Neural progenitor cell (in vitro differentiated cells): ENCODE measurements at regions not wholly inside any gene's neighbourhood (a gene's known extent, or its start where the extent isn't known, plus 50 kb on each side); places are given as distances from the start of the nearest gene placed in this dataset.

ENCODE experiments used
- DNase-seq: peaks from one replicate; pipeline ENCODE4 v3.0.0-alpha.2; 2016; ENCODE audit warnings: low spot score
- H2AFZ ChIP-seq: fragments of 200-600 bp; sonication (generic); replicated peaks from 2 replicates; pipeline ENCODE4 v1.6.1; 2016; ENCODE audit warnings: antibody characterized with exemption
- H3F3A ChIP-seq: fragments of 200-600 bp; sonication (generic); 2 replicates; pipeline ENCODE4 v1.6.1; 2016; ENCODE audit warnings: antibody characterized with exemption, low read depth
- H3K27ac ChIP-seq: fragments of 200-600 bp; sonication (generic); 2 replicates; pipeline ENCODE4 v1.5.1; 2016; ENCODE audit warnings: mild to moderate bottlenecking
- H3K27me3 ChIP-seq: fragments of 200-600 bp; sonication (generic); 2 replicates; pipeline ENCODE4 v1.6.1; 2016; ENCODE audit warnings: mild to moderate bottlenecking, moderate library complexity
- H3K36me3 ChIP-seq: fragments of 200-600 bp; sonication (generic); 2 replicates; pipeline ENCODE4 v1.5.1; 2016
- H3K4me1 ChIP-seq: fragments of 200-600 bp; sonication (generic); 2 replicates; pipeline ENCODE4 v1.6.1; 2016; ENCODE audit warnings: mixed run types
- H3K4me2 ChIP-seq: fragments of 200-600 bp; sonication (generic); 2 replicates; pipeline ENCODE4 v1.6.1; 2016
- H3K4me3 ChIP-seq: fragments of 200-600 bp; sonication (generic); 2 replicates; pipeline ENCODE4 v1.5.1; 2016
- H3K79me2 ChIP-seq: fragments of 200-600 bp; sonication (generic); 2 replicates; pipeline ENCODE4 v1.6.1; 2016; ENCODE audit warnings: low read depth
- H3K9ac ChIP-seq: fragments of 200-600 bp; sonication (generic); 2 replicates; pipeline ENCODE4 v1.6.1; 2016
- H3K9me3 ChIP-seq: fragments of 200-600 bp; sonication (generic); 2 replicates; pipeline ENCODE4 v1.5.1; 2016; ENCODE audit warnings: low read depth
- H4K20me1 ChIP-seq: fragments of 200-600 bp; sonication (generic); 2 replicates; pipeline ENCODE4 v1.6.1; 2016; ENCODE audit warnings: low read depth
- H3K27ac Mint-ChIP-seq: 3 replicates; pipeline ENCODE4 v1.8.0; 2021; ENCODE audit warnings: mixed read lengths
- H3K27me3 Mint-ChIP-seq: 2 replicates; pipeline ENCODE4 v1.8.0; 2022; ENCODE audit warnings: low read depth, mild to moderate bottlenecking, inconsistent platforms, moderate library complexity, mixed read lengths; ENCODE audit not compliant: insufficient read depth
- H3K36me3 Mint-ChIP-seq: 3 replicates; pipeline ENCODE4 v1.8.0; 2021; ENCODE audit warnings: mixed read lengths
- H3K4me1 Mint-ChIP-seq: 3 replicates; pipeline ENCODE4 v1.8.0; 2021; ENCODE audit warnings: mixed read lengths
- H3K4me3 Mint-ChIP-seq: 3 replicates; pipeline ENCODE4 v1.8.0; 2021; ENCODE audit warnings: mild to moderate bottlenecking, moderate library complexity, mixed read lengths
- H3K9me3 Mint-ChIP-seq: 3 replicates; pipeline ENCODE4 v1.8.0; 2020; ENCODE audit warnings: mixed read lengths
- EZH2 ChIP-seq: fragments of 200-600 bp; sonication (generic); IDR thresholded peaks from 2 replicates; pipeline ENCODE4 v1.6.1; 2017; ENCODE audit warnings: antibody characterized with exemption, mild to moderate bottlenecking, moderate library complexity
- EZH2phosphoT487 ChIP-seq: fragments of 200-600 bp; sonication (generic); IDR thresholded peaks from 2 replicates; pipeline ENCODE4 v1.6.1; 2017; ENCODE audit warnings: antibody characterized with exemption
- TF ChIP-seq, protein P1 (sequence below): fragments of 200-600 bp; sonication (generic); IDR thresholded peaks from 2 replicates; pipeline ENCODE4 v1.5.1; 2017; ENCODE audit warnings: antibody characterized with exemption, mild to moderate bottlenecking

DNA sequence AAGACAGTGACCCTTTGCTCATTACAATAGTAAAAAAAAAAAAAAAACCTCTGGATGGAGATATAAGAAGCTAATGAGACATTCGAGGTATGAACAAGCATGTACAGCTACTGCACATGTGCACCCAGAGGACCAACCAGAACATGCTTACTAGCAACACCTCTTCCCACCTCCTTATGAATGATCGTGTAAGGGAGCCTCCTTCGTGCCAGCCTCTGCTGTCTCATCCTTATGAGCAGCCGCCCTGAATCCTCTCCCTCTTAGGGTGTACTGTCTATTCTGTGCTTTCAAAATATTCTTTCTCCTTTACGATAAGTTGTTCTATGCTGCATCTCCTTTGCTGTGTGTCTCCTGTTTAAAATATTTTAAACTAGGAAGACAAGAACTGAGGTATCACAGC is 91.4 kb upstream of the ACSL3 start:
- Histone ChIP-seq H3K4me2 (no peak overlapping the region), H3K9ac (no peak overlapping the region), H4K20me1 (no peaks in the 10 kb centered on the region), H3F3A (no peaks in the 10 kb centered on the region), H3K27me3 (no peaks in the 10 kb centered on the region), H3K9me3 (no peaks in the 10 kb centered on the region), H3K4me1 (no peaks in the 10 kb centered on the region), H2AFZ (no peak overlapping the region), H3K4me3 (no peak overlapping the region), H3K36me3 (no peaks in the 10 kb centered on the region), H3K79me2 (no peaks in the 10 kb centered on the region), H3K27ac (no peak overlapping the region)
- Mint-ChIP-seq H3K9me3 (peaks cover 3% of the 10 kb centered on the region), H3K36me3 (no peaks in the 10 kb centered on the region), H3K4me1 (peaks cover 2% of the 10 kb centered on the region), H3K4me3 (no peak overlapping the region), H3K27me3 (peaks cover 6% of the 10 kb centered on the region), H3K27ac (peak overlapping the region; percentile 5)
- no peak for DNase-seq
- no peak for TF ChIP-seq EZH2phosphoT487
- no peak for TF ChIP-seq EZH2
- TF ChIP-seq, protein P1, sequence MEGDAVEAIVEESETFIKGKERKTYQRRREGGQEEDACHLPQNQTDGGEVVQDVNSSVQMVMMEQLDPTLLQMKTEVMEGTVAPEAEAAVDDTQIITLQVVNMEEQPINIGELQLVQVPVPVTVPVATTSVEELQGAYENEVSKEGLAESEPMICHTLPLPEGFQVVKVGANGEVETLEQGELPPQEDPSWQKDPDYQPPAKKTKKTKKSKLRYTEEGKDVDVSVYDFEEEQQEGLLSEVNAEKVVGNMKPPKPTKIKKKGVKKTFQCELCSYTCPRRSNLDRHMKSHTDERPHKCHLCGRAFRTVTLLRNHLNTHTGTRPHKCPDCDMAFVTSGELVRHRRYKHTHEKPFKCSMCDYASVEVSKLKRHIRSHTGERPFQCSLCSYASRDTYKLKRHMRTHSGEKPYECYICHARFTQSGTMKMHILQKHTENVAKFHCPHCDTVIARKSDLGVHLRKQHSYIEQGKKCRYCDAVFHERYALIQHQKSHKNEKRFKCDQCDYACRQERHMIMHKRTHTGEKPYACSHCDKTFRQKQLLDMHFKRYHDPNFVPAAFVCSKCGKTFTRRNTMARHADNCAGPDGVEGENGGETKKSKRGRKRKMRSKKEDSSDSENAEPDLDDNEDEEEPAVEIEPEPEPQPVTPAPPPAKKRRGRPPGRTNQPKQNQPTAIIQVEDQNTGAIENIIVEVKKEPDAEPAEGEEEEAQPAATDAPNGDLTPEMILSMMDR, result no peak

DNA sequence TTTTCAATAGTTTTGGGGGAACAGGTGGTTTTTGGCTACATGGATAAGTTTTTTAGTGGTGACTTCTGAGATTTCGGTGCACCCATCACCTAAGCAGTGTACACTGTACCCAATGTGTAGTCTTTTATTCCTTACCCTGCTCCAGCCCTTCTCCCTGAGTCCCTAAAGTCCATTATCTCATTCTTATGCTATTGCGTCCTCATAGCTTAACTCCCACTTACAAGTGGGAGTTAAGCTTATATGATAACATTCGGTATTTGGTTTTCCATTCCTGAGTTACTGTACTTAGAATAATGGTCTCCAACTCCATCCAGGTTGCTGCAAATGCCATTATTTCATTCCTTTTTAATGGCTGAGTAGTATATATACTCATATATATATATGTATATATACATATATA is 90.9 kb upstream of the ACSL3 start:
- Histone ChIP-seq H3K27me3 (no peaks in the 10 kb centered on the region), H3K27ac (no peak overlapping the region), H3K79me2 (no peaks in the 10 kb centered on the region), H3K36me3 (no peaks in the 10 kb centered on the region), H3K9ac (no peak overlapping the region), H4K20me1 (no peaks in the 10 kb centered on the region), H3K9me3 (no peaks in the 10 kb centered on the region), H3K4me1 (no peaks in the 10 kb centered on the region), H3K4me2 (no peak overlapping the region), H2AFZ (no peak overlapping the region), H3F3A (no peaks in the 10 kb centered on the region), H3K4me3 (no peak overlapping the region)
- Mint-ChIP-seq H3K27me3 (peaks cover 6% of the 10 kb centered on the region), H3K4me1 (peaks cover 4% of the 10 kb centered on the region), H3K9me3 (peaks cover 3% of the 10 kb centered on the region), H3K36me3 (no peaks in the 10 kb centered on the region), H3K27ac (no peak overlapping the region), H3K4me3 (no peak overlapping the region)
- TF ChIP-seq EZH2phosphoT487 (no peak), EZH2 (no peak)
- TF ChIP-seq, protein P1, result no peak
- DNase-seq, result no peak

DNA sequence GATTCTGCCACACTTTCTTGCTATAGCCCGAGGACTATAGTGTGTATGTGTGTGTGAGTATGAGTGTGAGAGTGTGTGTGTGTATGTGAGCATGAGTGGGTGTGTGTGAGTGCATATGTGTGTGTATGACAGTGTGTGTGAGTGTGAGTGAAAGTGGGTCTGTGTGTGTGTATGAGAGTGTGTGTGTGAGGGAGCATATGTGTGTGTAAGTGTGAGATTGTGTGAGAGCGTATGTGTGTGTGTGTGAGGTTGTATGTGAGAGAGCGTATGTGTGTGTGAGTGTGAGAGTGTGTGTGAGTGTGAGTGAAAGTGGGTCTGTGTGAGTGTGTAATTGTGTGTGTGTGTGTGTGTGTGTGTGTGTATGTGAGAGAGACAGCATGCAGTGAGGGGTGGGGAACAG is 89.0 kb upstream of the ACSL3 start:
- peaks cover 10% of the 10 kb centered on the region for H3K4me1 Mint-ChIP-seq
- H3K9me3 Mint-ChIP-seq, result peaks cover 3% of the 10 kb centered on the region

More for the DNA sequence above, 89.0 kb upstream of the ACSL3 start:
- Histone ChIP-seq H3K27ac (no peak overlapping the region), H3K36me3 (no peaks in the 10 kb centered on the region), H3K9me3 (no peaks in the 10 kb centered on the region), H3K27me3 (no peaks in the 10 kb centered on the region), H3K4me1 (no peaks in the 10 kb centered on the region), H3K79me2 (no peaks in the 10 kb centered on the region), H4K20me1 (no peaks in the 10 kb centered on the region), H3K9ac (no peak overlapping the region), H3F3A (no peaks in the 10 kb centered on the region), H2AFZ (no peak overlapping the region), H3K4me2 (no peak overlapping the region), H3K4me3 (no peak overlapping the region)
- Mint-ChIP-seq H3K36me3 (no peaks in the 10 kb centered on the region), H3K27ac (no peak overlapping the region), H3K4me3 (no peak overlapping the region), H3K27me3 (peaks cover 10% of the 10 kb centered on the region)
- no peak for DNase-seq
- TF ChIP-seq, protein P1, result no peak
- TF ChIP-seq EZH2, result no peak
- TF ChIP-seq EZH2phosphoT487, result no peak
